HepG2 (cell line): ENCODE measurements at regions not wholly inside any gene's neighbourhood (a gene's known extent, or its start where the extent isn't known, plus 50 kb on each side); places are given as distances from the start of the nearest gene placed in this dataset.

Experiments used
- ATAC-seq: fragments of 200-7000 bp; cut with Tn5 transposase; 3 replicates; pipeline ENCODE4 v1.9.1; 2020; ENCODE audit warnings: mild to moderate bottlenecking, moderate library complexity
- BruUV-seq: library from RNA; stranded (reverse); fragments of 400-500 nt; replicated peaks from 2 replicates; lab custom pipeline; 2021; lab: Mats Ljungman, UMichigan
- CTCF ChIA-PET: fragments of 300-600 bp; formaldehyde crosslinking; extraction: SDS; loops from one replicate; lab custom pipeline; 2021; ENCODE audit warnings: low total read pairs, inconsistent platforms, low intra/inter-chr PET ratio; lab: Yijun Ruan, JAX
- POLR2A ChIA-PET: fragments of 350-600 bp; sonication (Branson Sonifier 250); formaldehyde crosslinking; loops from one replicate; lab custom pipeline; 2020; ENCODE audit warnings: antibody characterized with exemption, inconsistent platforms; lab: Yijun Ruan, JAX
- DNase-seq: peaks from one replicate; pipeline ENCODE4 v3.0.0-alpha.2; 2015; ENCODE audit warnings: low spot score
- FAIRE-seq: peaks from 3 replicates; lab custom pipeline; 2011; peaks lifted over from hg19 to GRCh38; lab: Jason Lieb, UNC
- H2AFZ ChIP-seq: one replicate; pipeline ENCODE4 v1.6.1; 2011; ENCODE audit warnings: low read length, inconsistent platforms
- H3K27ac ChIP-seq: fragments of 300-600 bp; 3 replicates; pipeline ENCODE4 v1.8.0; 2011; ENCODE audit warnings: mixed run types, mild to moderate bottlenecking, mixed read lengths, low read length, inconsistent platforms; ENCODE audit not compliant: insufficient read depth; ENCODE audit errors: extremely low read length
- H3K27me3 ChIP-seq, 2 experiments: fragments of 200-600 bp in 1 of 2; 2 replicates in 1 of 2; 3 replicates in 1 of 2; pipeline versions ENCODE4 v1.6.0 to v1.8.0; 2011; ENCODE audit warnings: low read length in 2 of 2, mild to moderate bottlenecking in 2 of 2, moderate library complexity in 2 of 2, inconsistent platforms in 1 of 2; ENCODE audit not compliant: insufficient read depth in 2 of 2, control insufficient read depth in 1 of 2
- H3K36me3 ChIP-seq, 2 experiments: fragments of 200-600 bp in 1 of 2; replicated peaks in 1 of 2; 2 replicates in 1 of 2; 3 replicates in 1 of 2; pipeline versions ENCODE4 v1.5.1 to v1.8.0; 2011; ENCODE audit warnings: low read length in 2 of 2, inconsistent platforms in 1 of 2; ENCODE audit not compliant: insufficient read depth in 2 of 2, control insufficient read depth in 1 of 2
- H3K4me1 ChIP-seq: 2 replicates; pipeline ENCODE4 v1.5.1; 2012; ENCODE audit warnings: low read length, inconsistent platforms; ENCODE audit not compliant: insufficient read depth
- H3K4me2 ChIP-seq: 2 replicates; pipeline ENCODE4 v1.6.0; 2011; ENCODE audit warnings: low read depth, low read length, inconsistent platforms
- H3K4me3 ChIP-seq, 3 experiments: fragments of 200-600 bp in 1 of 3; sonication (generic), shearing (Covaris generic) in 1 of 3; replicated peaks in 1 of 3; 2 replicates each; pipeline ENCODE4 v1.5.1; 2011 to 2016; ENCODE audit warnings: low read length in 3 of 3, inconsistent platforms in 2 of 3, low read depth in 2 of 3, mild to moderate bottlenecking in 2 of 3, control low read depth in 1 of 3, mixed read lengths in 1 of 3; ENCODE audit not compliant: insufficient read depth in 1 of 3
- H3K79me2 ChIP-seq: one replicate; pipeline ENCODE4 v1.6.1; 2011; ENCODE audit warnings: low read length, inconsistent platforms; ENCODE audit not compliant: insufficient read depth
- H3K9ac ChIP-seq: 2 replicates; pipeline ENCODE4 v1.6.0; 2011; ENCODE audit warnings: mild to moderate bottlenecking, low read depth, low read length, inconsistent platforms; ENCODE audit not compliant: insufficient read depth
- H3K9me3 ChIP-seq: 2 replicates; pipeline ENCODE4 v1.5.1; 2012; ENCODE audit warnings: mild to moderate bottlenecking, low read length
- H4K20me1 ChIP-seq: 2 replicates; pipeline ENCODE4 v1.6.0; 2011; ENCODE audit warnings: inconsistent platforms, mild to moderate bottlenecking, low read length, moderate library complexity; ENCODE audit not compliant: insufficient read depth
- ATF7-NPFF ChIP-seq: sonication (generic); formaldehyde crosslinking; IDR thresholded peaks from 2 replicates; pipeline ENCODE4 v1.8.1; 2023; ENCODE audit warnings: mild to moderate bottlenecking, low read depth, missing genetic modification reagents, moderate library complexity
- BCL6 ChIP-seq: IDR thresholded peaks from 2 replicates; pipeline ENCODE4 v1.6.1; 2016; ENCODE audit warnings: missing genetic modification reagents, missing compliant biosample characterization
- ELF3 ChIP-seq: IDR thresholded peaks from 2 replicates; pipeline ENCODE4 v1.6.1; 2016; ENCODE audit warnings: missing genetic modification reagents, missing compliant biosample characterization
- JDP2 ChIP-seq: sonication (generic); formaldehyde crosslinking; IDR thresholded peaks from 2 replicates; pipeline ENCODE4 v1.8.1; 2022; ENCODE audit warnings: missing genetic modification reagents, borderline replicate concordance
- JUN ChIP-seq: sonication (generic); formaldehyde crosslinking; IDR thresholded peaks from 2 replicates; pipeline ENCODE4 v1.4.0; 2020; ENCODE audit warnings: mild to moderate bottlenecking, missing genetic modification reagents
- NFYB ChIP-seq: sonication (generic); formaldehyde crosslinking; IDR thresholded peaks from 2 replicates; pipeline ENCODE4 v1.4.0; 2020; ENCODE audit warnings: missing genetic modification reagents
- NR2C2 ChIP-seq: sonication (generic); formaldehyde crosslinking; IDR thresholded peaks from 2 replicates; pipeline ENCODE4 v1.4.0; 2020; ENCODE audit warnings: missing genetic modification reagents, mild to moderate bottlenecking, moderate library complexity, borderline replicate concordance
- REPIN1 ChIP-seq: sonication (generic); formaldehyde crosslinking; IDR thresholded peaks from 2 replicates; pipeline ENCODE4 v1.8.0; 2022; ENCODE audit warnings: missing genetic modification reagents, low read depth, mild to moderate bottlenecking, borderline replicate concordance
- ZNF430 ChIP-seq: sonication (generic); formaldehyde crosslinking; IDR thresholded peaks from 2 replicates; pipeline ENCODE4 v1.9.0; 2021; ENCODE audit warnings: mild to moderate bottlenecking, missing genetic modification reagents
- ZNF572 ChIP-seq: sonication (generic); formaldehyde crosslinking; IDR thresholded peaks from 2 replicates; pipeline ENCODE4 v1.5.1; 2020; ENCODE audit warnings: mild to moderate bottlenecking, missing genetic modification reagents
- ZNF703 ChIP-seq: sonication (generic); formaldehyde crosslinking; IDR thresholded peaks from 2 replicates; pipeline ENCODE4 v1.5.1; 2020; ENCODE audit warnings: missing genetic modification reagents, mild to moderate bottlenecking, moderate library complexity, borderline replicate concordance
- ZNF775 ChIP-seq: sonication (generic); formaldehyde crosslinking; IDR thresholded peaks from 2 replicates; pipeline ENCODE4 v1.4.0; 2020; ENCODE audit warnings: missing genetic modification reagents, mild to moderate bottlenecking, moderate library complexity, borderline replicate concordance
- WGBS: methylation state at CpG from one replicate; pipeline ENCODE4 v1.1.6; 2017; ENCODE audit warnings: low lambda C conversion rate; 5-methylcytosine and 5-hydroxymethylcytosine counted together
- in situ Hi-C: cut with HindIII; loops from 2 replicates; pipeline ENCODE4 v1.10.0; 2017; ENCODE audit warnings: low pct_unique_long_range_greater_than_20kb; ENCODE audit not compliant: extremely low pct_ligation_motif_present
- intact Hi-C: fragments of 100-400 bp; cut with micrococcal nuclease; formaldehyde crosslinking; loops from one replicate; pipeline ENCODE4 v1.10.0; 2022; ENCODE audit not compliant: unreplicated experiment
- TF ChIP-seq, protein P1 (sequence below): sonication (generic); formaldehyde crosslinking; IDR thresholded peaks from 2 replicates; pipeline ENCODE4 v1.4.0; 2020; ENCODE audit warnings: mild to moderate bottlenecking, missing genetic modification reagents
- TF ChIP-seq, protein P2 (sequence below): sonication (generic); formaldehyde crosslinking; IDR thresholded peaks from 2 replicates; pipeline ENCODE4 v1.5.0; 2020; ENCODE audit warnings: mild to moderate bottlenecking, missing genetic modification reagents, borderline replicate concordance
- TF ChIP-seq, protein P3 (sequence below): IDR thresholded peaks from 2 replicates; pipeline ENCODE4 v1.6.1; 2016; ENCODE audit warnings: low read depth, control low read depth
- TF ChIP-seq, protein P4 (sequence below): sonication (generic); formaldehyde crosslinking; IDR thresholded peaks from 2 replicates; pipeline ENCODE4 v1.5.1; 2020; ENCODE audit warnings: mild to moderate bottlenecking, missing genetic modification reagents, moderate library complexity

DNA sequence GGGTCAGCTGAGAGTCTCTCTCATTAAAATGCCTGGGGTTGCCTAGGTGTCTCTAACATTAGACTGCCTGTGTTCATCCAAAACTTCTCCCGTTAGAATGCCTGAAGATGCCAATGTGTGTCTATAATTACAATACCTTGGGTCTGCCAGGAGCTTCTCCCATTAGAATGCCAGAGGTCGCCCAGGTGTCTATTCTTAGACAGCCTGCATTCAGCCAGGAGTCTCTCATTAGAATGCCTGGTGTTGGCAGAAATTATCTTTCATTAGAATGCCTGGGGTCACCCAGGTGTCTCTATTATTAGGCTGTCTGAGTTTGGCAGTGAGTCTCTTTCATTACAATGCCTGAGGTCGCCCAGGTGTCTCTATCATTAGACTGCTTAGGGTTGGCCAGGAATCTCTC is 1560.2 kb downstream of the UQCRFS1 start (continued):
- no peak for TF ChIP-seq BCL6 (CRISPR knock-in tag)

DNA sequence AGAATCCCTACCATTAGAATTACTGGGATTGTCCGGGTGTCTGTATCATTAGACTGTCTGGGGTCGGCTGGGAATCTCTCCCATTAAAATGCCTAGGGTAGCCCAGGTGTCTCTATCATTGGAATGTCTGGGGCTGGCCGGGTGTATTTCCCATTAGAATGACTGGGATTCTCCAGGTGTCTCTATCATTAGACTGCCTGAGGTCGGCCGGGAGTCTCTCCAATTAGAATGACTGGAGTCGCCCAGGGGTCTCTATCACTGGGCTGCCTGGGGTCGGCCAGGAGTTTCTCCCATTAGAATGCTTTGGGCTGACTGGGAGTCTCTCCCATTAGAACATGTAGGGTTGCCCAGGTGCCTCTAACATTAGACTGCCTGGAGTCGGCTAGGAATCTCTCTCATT is 1560.7 kb downstream of the UQCRFS1 start:
- Histone ChIP-seq H2AFZ (no peak overlapping the region), H3K9ac (no peak overlapping the region), H3K9me3 (peaks cover 100% of the 10 kb centered on the region), H3K27ac (no peak overlapping the region), H3K36me3 (no peaks in the 10 kb centered on the region), H4K20me1 (no peaks in the 10 kb centered on the region), H3K27me3 (no peaks in the 10 kb centered on the region), H3K4me1 (no peaks in the 10 kb centered on the region), H3K4me3 (no peak overlapping the region), H3K4me2 (no peak overlapping the region), H3K79me2 (no peaks in the 10 kb centered on the region)
- BruUV-seq, result no TSS peak
- intact Hi-C loops, result no loop called here
- 7% methylated on average over 3 of the region's 8 CpGs for WGBS
- in situ Hi-C loops, result no loop called here
- FAIRE-seq (no peak), ATAC-seq (no peak), DNase-seq (no peak)
- POLR2A ChIA-PET, result no interaction called here
- CTCF ChIA-PET, result no interaction called here
- TF ChIP-seq, protein P1, sequence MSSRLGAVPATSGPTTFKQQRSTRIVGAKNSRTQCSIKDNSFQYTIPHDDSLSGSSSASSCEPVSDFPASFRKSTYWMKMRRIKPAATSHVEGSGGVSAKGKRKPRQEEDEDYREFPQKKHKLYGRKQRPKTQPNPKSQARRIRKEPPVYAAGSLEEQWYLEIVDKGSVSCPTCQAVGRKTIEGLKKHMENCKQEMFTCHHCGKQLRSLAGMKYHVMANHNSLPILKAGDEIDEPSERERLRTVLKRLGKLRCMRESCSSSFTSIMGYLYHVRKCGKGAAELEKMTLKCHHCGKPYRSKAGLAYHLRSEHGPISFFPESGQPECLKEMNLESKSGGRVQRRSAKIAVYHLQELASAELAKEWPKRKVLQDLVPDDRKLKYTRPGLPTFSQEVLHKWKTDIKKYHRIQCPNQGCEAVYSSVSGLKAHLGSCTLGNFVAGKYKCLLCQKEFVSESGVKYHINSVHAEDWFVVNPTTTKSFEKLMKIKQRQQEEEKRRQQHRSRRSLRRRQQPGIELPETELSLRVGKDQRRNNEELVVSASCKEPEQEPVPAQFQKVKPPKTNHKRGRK, result no peak
- no peak for TF ChIP-seq ZNF775 (CRISPR knock-in tag)
- no peak for TF ChIP-seq ELF3
- no peak for TF ChIP-seq ZNF430 (CRISPR knock-in tag)
- TF ChIP-seq JDP2 (CRISPR knock-in tag), result no peak
- TF ChIP-seq, protein P2, sequence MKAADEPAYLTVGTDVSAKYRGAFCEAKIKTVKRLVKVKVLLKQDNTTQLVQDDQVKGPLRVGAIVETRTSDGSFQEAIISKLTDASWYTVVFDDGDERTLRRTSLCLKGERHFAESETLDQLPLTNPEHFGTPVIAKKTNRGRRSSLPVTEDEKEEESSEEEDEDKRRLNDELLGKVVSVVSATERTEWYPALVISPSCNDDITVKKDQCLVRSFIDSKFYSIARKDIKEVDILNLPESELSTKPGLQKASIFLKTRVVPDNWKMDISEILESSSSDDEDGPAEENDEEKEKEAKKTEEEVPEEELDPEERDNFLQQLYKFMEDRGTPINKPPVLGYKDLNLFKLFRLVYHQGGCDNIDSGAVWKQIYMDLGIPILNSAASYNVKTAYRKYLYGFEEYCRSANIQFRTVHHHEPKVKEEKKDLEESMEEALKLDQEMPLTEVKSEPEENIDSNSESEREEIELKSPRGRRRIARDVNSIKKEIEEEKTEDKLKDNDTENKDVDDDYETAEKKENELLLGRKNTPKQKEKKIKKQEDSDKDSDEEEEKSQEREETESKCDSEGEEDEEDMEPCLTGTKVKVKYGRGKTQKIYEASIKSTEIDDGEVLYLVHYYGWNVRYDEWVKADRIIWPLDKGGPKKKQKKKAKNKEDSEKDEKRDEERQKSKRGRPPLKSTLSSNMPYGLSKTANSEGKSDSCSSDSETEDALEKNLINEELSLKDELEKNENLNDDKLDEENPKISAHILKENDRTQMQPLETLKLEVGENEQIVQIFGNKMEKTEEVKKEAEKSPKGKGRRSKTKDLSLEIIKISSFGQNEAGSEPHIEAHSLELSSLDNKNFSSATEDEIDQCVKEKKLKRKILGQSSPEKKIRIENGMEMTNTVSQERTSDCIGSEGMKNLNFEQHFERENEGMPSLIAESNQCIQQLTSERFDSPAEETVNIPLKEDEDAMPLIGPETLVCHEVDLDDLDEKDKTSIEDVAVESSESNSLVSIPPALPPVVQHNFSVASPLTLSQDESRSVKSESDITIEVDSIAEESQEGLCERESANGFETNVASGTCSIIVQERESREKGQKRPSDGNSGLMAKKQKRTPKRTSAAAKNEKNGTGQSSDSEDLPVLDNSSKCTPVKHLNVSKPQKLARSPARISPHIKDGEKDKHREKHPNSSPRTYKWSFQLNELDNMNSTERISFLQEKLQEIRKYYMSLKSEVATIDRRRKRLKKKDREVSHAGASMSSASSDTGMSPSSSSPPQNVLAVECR (CRISPR knock-in tag), result no peak
- no peak for TF ChIP-seq NR2C2
- TF ChIP-seq REPIN1 (CRISPR knock-in tag), result no peak
- TF ChIP-seq ZNF703 (CRISPR knock-in tag), result no peak
- no peak for TF ChIP-seq NFYB (CRISPR knock-in tag)
- TF ChIP-seq, protein P3, sequence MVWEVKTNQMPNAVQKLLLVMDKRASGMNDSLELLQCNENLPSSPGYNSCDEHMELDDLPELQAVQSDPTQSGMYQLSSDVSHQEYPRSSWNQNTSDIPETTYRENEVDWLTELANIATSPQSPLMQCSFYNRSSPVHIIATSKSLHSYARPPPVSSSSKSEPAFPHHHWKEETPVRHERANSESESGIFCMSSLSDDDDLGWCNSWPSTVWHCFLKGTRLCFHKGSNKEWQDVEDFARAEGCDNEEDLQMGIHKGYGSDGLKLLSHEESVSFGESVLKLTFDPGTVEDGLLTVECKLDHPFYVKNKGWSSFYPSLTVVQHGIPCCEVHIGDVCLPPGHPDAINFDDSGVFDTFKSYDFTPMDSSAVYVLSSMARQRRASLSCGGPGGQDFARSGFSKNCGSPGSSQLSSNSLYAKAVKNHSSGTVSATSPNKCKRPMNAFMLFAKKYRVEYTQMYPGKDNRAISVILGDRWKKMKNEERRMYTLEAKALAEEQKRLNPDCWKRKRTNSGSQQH (CRISPR knock-in tag), result no peak
- TF ChIP-seq, protein P4, sequence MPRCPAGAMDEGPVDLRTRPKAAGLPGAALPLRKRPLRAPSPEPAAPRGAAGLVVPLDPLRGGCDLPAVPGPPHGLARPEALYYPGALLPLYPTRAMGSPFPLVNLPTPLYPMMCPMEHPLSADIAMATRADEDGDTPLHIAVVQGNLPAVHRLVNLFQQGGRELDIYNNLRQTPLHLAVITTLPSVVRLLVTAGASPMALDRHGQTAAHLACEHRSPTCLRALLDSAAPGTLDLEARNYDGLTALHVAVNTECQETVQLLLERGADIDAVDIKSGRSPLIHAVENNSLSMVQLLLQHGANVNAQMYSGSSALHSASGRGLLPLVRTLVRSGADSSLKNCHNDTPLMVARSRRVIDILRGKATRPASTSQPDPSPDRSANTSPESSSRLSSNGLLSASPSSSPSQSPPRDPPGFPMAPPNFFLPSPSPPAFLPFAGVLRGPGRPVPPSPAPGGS (CRISPR knock-in tag), result no peak
- TF ChIP-seq ZNF572 (CRISPR knock-in tag), result no peak
- no peak for TF ChIP-seq JUN (CRISPR knock-in tag)
- no peak for TF ChIP-seq ATF7-NPFF (CRISPR knock-in tag)
